Esophagus squamous epithelium (tissue), 4 donors: ENCODE measurements at regions not wholly inside any gene's neighbourhood (a gene's known extent, or its start where the extent isn't known, plus 50 kb on each side); places are given as distances from the start of the nearest gene placed in this dataset.

ENCODE experiments used
- POLR2A ChIP-seq, 4 donors: fragments of 450-650 bp; IDR thresholded peaks; one replicate each; pipeline ENCODE4 v1.6.1; 2017; ENCODE audit warnings: antibody characterized with exemption in 4 of 4, mild to moderate bottlenecking in 4 of 4, moderate library complexity in 3 of 4
- TF ChIP-seq, protein P1 (sequence below), 6 experiments: fragments of 450-650 bp in 4 of 6; fragments of 200-600 bp in 2 of 6; sonication (generic) in 2 of 6; IDR thresholded peaks; one replicate each; pipeline ENCODE4 v1.5.1; 2016 to 2019; ENCODE audit warnings: antibody characterized with exemption in 6 of 6, mild to moderate bottlenecking in 4 of 6, moderate library complexity in 4 of 6

DNA sequence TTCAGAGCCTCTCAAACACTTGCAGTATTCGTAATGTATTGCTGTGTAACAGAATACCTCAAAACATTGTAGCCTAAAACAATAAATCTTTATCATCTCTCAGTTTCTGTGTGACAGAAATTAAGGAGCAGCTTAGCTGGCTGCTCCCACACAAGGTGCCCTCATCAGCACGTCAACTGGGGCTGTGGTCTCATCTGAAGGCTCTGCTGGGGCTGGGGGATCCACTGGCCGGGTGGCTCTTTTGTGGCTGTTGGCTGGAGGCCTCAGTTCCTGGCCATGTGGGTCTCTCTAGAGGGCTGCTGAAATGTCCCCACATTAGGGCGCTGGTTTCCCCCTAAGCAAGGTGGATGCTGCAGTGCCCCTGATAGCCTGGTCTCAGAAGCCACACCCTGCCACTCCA, 113.4 kb upstream of the CIBAR2 start:
- TF ChIP-seq, protein P1, sequence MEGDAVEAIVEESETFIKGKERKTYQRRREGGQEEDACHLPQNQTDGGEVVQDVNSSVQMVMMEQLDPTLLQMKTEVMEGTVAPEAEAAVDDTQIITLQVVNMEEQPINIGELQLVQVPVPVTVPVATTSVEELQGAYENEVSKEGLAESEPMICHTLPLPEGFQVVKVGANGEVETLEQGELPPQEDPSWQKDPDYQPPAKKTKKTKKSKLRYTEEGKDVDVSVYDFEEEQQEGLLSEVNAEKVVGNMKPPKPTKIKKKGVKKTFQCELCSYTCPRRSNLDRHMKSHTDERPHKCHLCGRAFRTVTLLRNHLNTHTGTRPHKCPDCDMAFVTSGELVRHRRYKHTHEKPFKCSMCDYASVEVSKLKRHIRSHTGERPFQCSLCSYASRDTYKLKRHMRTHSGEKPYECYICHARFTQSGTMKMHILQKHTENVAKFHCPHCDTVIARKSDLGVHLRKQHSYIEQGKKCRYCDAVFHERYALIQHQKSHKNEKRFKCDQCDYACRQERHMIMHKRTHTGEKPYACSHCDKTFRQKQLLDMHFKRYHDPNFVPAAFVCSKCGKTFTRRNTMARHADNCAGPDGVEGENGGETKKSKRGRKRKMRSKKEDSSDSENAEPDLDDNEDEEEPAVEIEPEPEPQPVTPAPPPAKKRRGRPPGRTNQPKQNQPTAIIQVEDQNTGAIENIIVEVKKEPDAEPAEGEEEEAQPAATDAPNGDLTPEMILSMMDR (IDR thresholded peaks at IDR 0.05), result no peak
- TF ChIP-seq POLR2A (IDR thresholded peaks at IDR 0.05), result no peak
